Epithelial cell of proximal tubule (primary cell): ENCODE measurements at regions not wholly inside any gene's neighbourhood (a gene's known extent, or its start where the extent isn't known, plus 50 kb on each side); places are given as distances from the start of the nearest gene placed in this dataset.

Experiments used
- DNase-seq: peaks from one replicate; pipeline ENCODE4 v3.0.0-alpha.2; 2011; ENCODE audit warnings: low read depth
- H3K4me3 ChIP-seq: 2 replicates; pipeline ENCODE4 v1.5.1; 2011; ENCODE audit warnings: low read depth, mild to moderate bottlenecking, low read length
- CTCF ChIP-seq: conservative IDR thresholded peaks from 2 replicates; pipeline ENCODE4 v1.5.1; 2012; ENCODE audit warnings: low read depth, mild to moderate bottlenecking, low read length

- no peak for TF ChIP-seq CTCF
- no peak overlapping the region for H3K4me3 ChIP-seq
- no peak for DNase-seq
Measured at GRCh38 chr22:47277531-47277930, 515.1 kb downstream of the TBC1D22A start.

- DNase-seq: no peak
- no peak for TF ChIP-seq CTCF
Measured at GRCh38 chr22:47276991-47277390, 514.5 kb downstream of the TBC1D22A start.

GRCh38 chr22:47276450-47276820 is 514.0 kb downstream of the TBC1D22A start:
- no peak for DNase-seq
- H3K4me3 ChIP-seq: no peak overlapping the region
- no peak for TF ChIP-seq CTCF

More at GRCh38 chr22:47276991-47277390, 514.5 kb downstream of the TBC1D22A start:
- no peak overlapping the region for H3K4me3 ChIP-seq

GRCh38 chr22:47275605-47276449 is 513.4 kb downstream of the TBC1D22A start:
- no peak for DNase-seq
- H3K4me3 ChIP-seq: no peak overlapping the region
- TF ChIP-seq CTCF: no peak

GRCh38 chr22:47274196-47274595 is 511.7 kb downstream of the TBC1D22A start:
- H3K4me3 ChIP-seq: no peak overlapping the region
- no peak for DNase-seq
- no peak for TF ChIP-seq CTCF

GRCh38 chr22:47270463-47271135 is 508.1 kb downstream of the TBC1D22A start:
- no peak overlapping the region for H3K4me3 ChIP-seq
- TF ChIP-seq CTCF: no peak
- DNase-seq: no peak
